DMS79 (cell line): ENCODE measurements at regions not wholly inside any gene's neighbourhood (a gene's known extent, or its start where the extent isn't known, plus 50 kb on each side); places are given as distances from the start of the nearest gene placed in this dataset.
A peak's percentile ranks its signal among the peaks of the same experiment; 100 is the strongest.
"Not testable (repeated sequence)": the region's sequence is repeated elsewhere in the genome, so short reads cannot be mapped to it uniquely, and the experiment has no call there.

ENCODE experiments used
- DNase-seq: peaks from one replicate; lab custom pipeline; 2025; lab: John Stamatoyannopoulos, UW

- no peak for DNase-seq
Observed at GRCh38 chr13:94816256-94816655, 103.9 kb upstream of the SOX21 start.

DNA sequence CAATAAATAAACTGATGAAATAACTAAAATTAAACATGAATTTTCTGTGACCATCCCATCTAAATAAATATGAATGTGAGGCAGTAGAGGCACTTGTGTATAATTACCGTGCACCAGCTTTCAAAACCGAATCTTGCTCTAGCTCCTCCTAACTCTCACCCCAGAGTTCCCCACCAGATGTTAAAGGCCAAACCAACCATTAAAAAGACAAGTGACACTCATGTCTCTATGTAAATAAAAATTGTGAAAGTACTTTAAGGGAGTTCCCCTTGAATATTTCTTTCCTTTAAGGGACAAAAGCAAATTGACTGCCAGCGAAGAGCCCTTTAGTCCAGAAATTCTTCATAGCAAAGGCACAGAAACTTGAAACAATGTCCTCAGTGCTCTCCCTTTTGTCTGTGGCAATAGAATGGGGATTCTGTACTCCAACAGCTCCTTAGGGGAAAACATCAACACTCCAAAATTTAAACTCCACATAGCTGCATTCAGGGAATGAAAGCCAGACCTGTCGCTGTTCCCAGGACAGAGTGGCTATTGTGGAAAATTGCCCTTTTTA is 101.7 kb upstream of the SOX21 start:
- peak; percentile 28 for DNase-seq

- DNase-seq, result no peak
Observed at GRCh38 chr13:94811753-94812152, 99.4 kb upstream of the SOX21 start.

- DNase-seq, result no peak
Observed at GRCh38 chr13:94800423-94800822, 88.1 kb upstream of the SOX21 start.

GRCh38 chr13:94799299-94799698 is 87.0 kb upstream of the SOX21 start:
- DNase-seq, result no peak

DNA sequence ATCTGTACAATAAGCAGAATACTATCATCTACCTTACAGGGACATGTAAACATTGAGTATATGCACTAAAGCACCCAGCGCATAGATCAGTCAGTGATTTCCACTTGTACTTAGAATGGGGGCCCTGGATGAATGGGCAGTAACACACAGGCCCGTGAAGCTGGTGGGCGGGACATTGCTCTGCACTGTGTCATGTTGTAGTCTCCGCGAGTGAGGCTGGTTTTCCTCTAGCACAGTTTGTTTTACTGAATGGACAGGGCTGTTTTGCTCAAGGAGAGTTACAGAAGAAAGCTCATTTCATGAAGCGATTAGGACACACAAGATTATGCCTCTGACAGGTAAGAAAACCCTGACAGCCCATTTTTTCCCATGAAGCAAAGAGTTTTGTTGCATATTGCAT is 86.4 kb upstream of the SOX21 start:
- no peak for DNase-seq

- DNase-seq, result no peak
Observed at GRCh38 chr13:94795292-94795691, 82.9 kb upstream of the SOX21 start.

- DNase-seq, result not testable (repeated sequence)
Observed at GRCh38 chr13:94786246-94786645, 73.9 kb upstream of the SOX21 start.

GRCh38 chr13:94784066-94784465 is 71.7 kb upstream of the SOX21 start:
- no peak for DNase-seq

- no peak for DNase-seq
Observed at GRCh38 chr13:94783489-94783888, 71.1 kb upstream of the SOX21 start.

DNA sequence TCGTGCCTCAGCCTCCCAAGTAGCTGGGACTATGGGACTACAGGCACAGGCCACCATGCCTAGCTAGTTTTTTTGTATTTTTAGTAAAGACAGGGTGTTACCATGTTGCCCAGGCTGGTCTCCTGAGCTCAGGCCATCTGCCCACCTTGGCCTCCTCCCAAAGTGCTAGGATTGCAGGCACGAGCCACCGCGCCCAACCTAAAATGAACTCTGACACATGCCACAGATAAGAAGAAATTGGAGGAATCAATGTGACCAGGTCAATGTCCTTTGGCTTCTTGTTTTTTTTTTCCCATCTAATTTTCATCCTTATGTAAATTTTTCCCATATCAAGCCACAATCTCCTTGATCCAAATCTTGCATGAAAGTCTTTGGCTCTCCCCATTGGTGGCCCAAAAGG is 68.1 kb upstream of the SOX21 start:
- DNase-seq, result no peak

DNA sequence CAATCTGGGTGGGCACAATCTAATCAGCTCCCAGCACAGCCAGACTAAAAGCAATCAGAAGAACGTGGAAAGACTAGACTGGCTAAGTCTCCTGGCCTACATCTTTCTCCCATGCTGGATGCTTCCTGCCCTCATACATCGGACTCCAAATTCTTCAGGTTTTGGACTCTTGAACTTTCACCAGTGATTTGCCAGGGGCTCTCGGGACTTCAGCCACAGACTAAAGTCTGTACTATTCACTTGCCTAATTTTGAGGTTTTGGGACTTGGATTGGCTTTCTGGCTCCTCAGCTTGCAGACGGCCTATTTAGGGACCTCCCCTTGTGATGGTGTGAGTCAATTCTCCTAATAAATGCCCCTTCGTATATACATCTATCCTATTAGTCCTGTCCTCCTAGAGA is 66.6 kb upstream of the SOX21 start:
- no peak for DNase-seq

- no peak for DNase-seq
Observed at GRCh38 chr13:94778585-94778984, 66.2 kb upstream of the SOX21 start.

DNA sequence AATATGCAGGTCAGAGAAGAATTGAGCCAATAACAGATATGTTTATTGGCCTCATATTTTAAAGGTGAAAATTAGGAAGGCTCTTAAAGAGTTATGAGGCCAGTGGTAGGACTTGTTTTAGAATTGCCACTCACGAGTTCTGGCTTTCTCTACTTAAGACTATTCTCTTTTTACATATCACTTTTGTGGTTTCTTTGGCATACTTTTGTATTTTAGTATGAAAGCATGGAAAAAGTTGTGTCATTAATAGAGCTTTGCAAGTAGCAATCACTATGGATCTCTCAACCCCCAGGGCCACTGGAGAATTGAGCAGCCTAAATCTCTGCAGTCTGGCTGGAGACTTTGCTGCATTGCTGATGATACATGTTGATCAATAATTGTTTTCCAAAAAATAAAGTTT is 64.6 kb upstream of the SOX21 start:
- DNase-seq, result no peak

GRCh38 chr13:94776300-94776699 is 64.0 kb upstream of the SOX21 start:
- DNase-seq, result no peak

GRCh38 chr13:94765814-94766213 is 53.5 kb upstream of the SOX21 start:
- DNase-seq, result no peak

GRCh38 chr13:94764576-94765321 is 52.4 kb upstream of the SOX21 start:
- no peak for DNase-seq
